ENCODE measurements at regions not wholly inside any gene's neighbourhood (a gene's known extent, or its start where the extent isn't known, plus 50 kb on each side); places are given as distances from the start of the nearest gene placed in this dataset.

DNA sequence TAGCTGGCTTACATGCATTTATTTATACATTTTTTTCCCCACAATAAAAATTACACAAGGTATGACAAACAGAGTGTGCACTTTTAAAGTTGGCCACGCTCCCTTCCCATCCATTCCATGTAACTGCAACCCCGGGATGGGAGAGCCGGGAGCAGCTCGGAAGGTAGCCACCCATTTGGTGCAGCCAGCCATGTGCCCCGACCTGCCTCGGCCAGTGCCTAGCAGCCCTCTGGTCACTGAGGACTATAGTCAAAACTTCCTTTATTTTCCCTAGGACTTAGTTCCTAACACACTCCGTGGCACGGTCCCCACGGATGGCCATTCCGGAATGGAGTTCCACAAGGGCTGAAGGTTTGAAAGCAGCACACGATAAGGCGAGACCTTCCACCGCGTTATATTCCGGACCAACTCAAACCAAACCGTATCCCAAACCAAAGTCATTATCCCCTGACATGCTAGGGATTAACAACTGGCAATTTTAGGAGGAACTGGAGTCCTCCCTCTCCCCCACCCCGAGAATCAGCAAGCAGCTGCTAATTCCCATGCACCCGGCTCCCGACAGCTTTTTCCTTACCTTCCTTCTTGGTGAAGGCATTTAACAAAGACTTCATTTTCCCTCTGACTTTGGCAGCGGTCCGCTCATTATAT lies 426.4 kb downstream of the SHANK2 start:
- Histone ChIP-seq H3K79me2 (ENCODE audit: insufficient read depth, low read length) (no peaks in the 10 kb centered on the region), H3K9me3 (ENCODE audit: insufficient read depth, low read length) (no peaks in the 10 kb centered on the region), H3K4me2 (ENCODE audit: low read depth, low read length, poor library complexity, severe bottlenecking) (no peak overlapping the region), H3K9me2 (replicated peaks; ENCODE audit: insufficient read depth, low read length) (no peaks in the 10 kb centered on the region), H3F3A (ENCODE audit: insufficient read depth) (no peaks in the 10 kb centered on the region), H3K36me3 (ENCODE audit: low read length) (no peaks in the 10 kb centered on the region), H3K27me3 (ENCODE audit: low read length) (no peaks in the 10 kb centered on the region), H4K20me1 (ENCODE audit: low read depth, low read length) (no peaks in the 10 kb centered on the region), H3K4me3 (ENCODE audit: insufficient read depth, low read length, poor library complexity, severe bottlenecking) (no peak overlapping the region), H3K27ac (ENCODE audit: low read depth, low read length) (no peak overlapping the region), H3K9ac (ENCODE audit: low read length) (no peak overlapping the region), H2AFZ (ENCODE audit: low read depth, low read length, severe bottlenecking) (no peak overlapping the region)
- TF ChIP-seq, protein P1, sequence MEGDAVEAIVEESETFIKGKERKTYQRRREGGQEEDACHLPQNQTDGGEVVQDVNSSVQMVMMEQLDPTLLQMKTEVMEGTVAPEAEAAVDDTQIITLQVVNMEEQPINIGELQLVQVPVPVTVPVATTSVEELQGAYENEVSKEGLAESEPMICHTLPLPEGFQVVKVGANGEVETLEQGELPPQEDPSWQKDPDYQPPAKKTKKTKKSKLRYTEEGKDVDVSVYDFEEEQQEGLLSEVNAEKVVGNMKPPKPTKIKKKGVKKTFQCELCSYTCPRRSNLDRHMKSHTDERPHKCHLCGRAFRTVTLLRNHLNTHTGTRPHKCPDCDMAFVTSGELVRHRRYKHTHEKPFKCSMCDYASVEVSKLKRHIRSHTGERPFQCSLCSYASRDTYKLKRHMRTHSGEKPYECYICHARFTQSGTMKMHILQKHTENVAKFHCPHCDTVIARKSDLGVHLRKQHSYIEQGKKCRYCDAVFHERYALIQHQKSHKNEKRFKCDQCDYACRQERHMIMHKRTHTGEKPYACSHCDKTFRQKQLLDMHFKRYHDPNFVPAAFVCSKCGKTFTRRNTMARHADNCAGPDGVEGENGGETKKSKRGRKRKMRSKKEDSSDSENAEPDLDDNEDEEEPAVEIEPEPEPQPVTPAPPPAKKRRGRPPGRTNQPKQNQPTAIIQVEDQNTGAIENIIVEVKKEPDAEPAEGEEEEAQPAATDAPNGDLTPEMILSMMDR (IDR thresholded peaks at IDR 0.05; ENCODE audit: insufficient read depth, low read length, poor library complexity, severe bottlenecking): no peak
- TF ChIP-seq EZH2phosphoT487 (conservative IDR thresholded peaks at IDR 0.05; ENCODE audit: low read length): no peak

DNA sequence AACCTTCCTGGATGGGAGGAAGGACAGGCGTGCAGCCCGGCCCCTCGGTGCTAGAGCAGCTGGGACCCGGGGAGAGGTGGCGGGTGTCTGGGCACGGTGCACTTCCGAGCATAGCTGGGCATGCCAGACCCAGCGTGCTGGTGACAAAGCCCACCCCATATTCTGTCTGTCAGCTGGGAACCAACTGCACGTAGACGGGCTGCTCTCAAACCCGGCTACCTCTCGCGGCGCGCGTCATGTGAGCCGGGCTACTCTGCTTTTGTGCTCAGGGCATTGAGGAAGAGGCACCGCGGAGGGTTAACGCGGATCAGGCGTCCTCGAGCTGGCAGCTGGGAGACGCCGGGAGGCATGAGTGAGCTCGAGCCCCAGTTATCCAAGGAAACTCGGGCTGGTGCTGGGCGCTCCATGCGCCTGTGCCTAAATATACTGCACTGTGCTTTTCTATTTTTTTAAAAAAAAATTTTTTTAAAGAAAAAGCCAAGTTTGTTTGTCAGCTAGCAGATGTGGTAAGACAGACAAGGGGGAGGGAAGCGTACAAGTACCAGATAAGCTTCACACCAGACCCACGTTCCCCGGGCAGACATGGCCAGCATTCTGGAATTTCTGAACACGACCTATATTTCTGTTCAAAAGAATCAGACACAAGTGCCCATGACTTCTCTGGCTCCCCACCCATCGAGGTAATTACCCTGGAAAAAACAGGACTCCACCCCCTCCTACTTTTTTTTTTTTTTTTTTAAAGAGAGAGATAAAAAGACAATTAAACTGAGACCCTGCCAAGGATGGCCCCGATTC lies 425.6 kb downstream of the SHANK2 start:
- H3F3A ChIP-seq (ENCODE audit: insufficient read depth): no peaks in the 10 kb centered on the region
- no peak overlapping the region for H3K9ac ChIP-seq (ENCODE audit: low read length)
- no peaks in the 10 kb centered on the region for H3K36me3 ChIP-seq (ENCODE audit: low read length)
- H3K27me3 ChIP-seq (ENCODE audit: low read length): no peaks in the 10 kb centered on the region
- H3K4me2 ChIP-seq (ENCODE audit: low read depth, low read length, poor library complexity, severe bottlenecking): no peak overlapping the region
- no peak overlapping the region for H3K4me3 ChIP-seq (ENCODE audit: insufficient read depth, low read length, poor library complexity, severe bottlenecking)
- H4K20me1 ChIP-seq (ENCODE audit: low read depth, low read length): no peaks in the 10 kb centered on the region
- H3K9me3 ChIP-seq (ENCODE audit: insufficient read depth, low read length): no peaks in the 10 kb centered on the region
- H2AFZ ChIP-seq (ENCODE audit: low read depth, low read length, severe bottlenecking): no peak overlapping the region
- H3K9me2 ChIP-seq (replicated peaks; ENCODE audit: insufficient read depth, low read length): no peaks in the 10 kb centered on the region
- no peaks in the 10 kb centered on the region for H3K79me2 ChIP-seq (ENCODE audit: insufficient read depth, low read length)
- H3K27ac ChIP-seq (ENCODE audit: low read depth, low read length): no peak overlapping the region
- TF ChIP-seq, protein P1 (IDR thresholded peaks at IDR 0.05; ENCODE audit: insufficient read depth, low read length, poor library complexity, severe bottlenecking): no peak

- no peaks in the 10 kb centered on the region for H3K27me3 ChIP-seq (ENCODE audit: low read length)
- no peaks in the 10 kb centered on the region for H3K9me2 ChIP-seq (replicated peaks; ENCODE audit: insufficient read depth, low read length)
- TF ChIP-seq, protein P1 (IDR thresholded peaks at IDR 0.05; ENCODE audit: insufficient read depth, low read length, poor library complexity, severe bottlenecking): no peak
- TF ChIP-seq EZH2phosphoT487 (conservative IDR thresholded peaks at IDR 0.05; ENCODE audit: low read length): no peak
- H3K4me2 ChIP-seq (ENCODE audit: low read depth, low read length, poor library complexity, severe bottlenecking): no peak overlapping the region
- no peak overlapping the region for H3K4me3 ChIP-seq (ENCODE audit: insufficient read depth, low read length, poor library complexity, severe bottlenecking)
- no peak overlapping the region for H3K9ac ChIP-seq (ENCODE audit: low read length)
- no peaks in the 10 kb centered on the region for H3K36me3 ChIP-seq (ENCODE audit: low read length)
- no peaks in the 10 kb centered on the region for H3K9me3 ChIP-seq (ENCODE audit: insufficient read depth, low read length)
- H3F3A ChIP-seq (ENCODE audit: insufficient read depth): no peaks in the 10 kb centered on the region
- no peaks in the 10 kb centered on the region for H3K79me2 ChIP-seq (ENCODE audit: insufficient read depth, low read length)
- H4K20me1 ChIP-seq (ENCODE audit: low read depth, low read length): no peaks in the 10 kb centered on the region
- H3K27ac ChIP-seq (ENCODE audit: low read depth, low read length): no peak overlapping the region
- no peak overlapping the region for H2AFZ ChIP-seq (ENCODE audit: low read depth, low read length, severe bottlenecking)
These were observed 423.7 kb downstream of the SHANK2 start for GRCh38 chr11:70828593-70829082.
